H1 (cell line): ENCODE measurements at regions not wholly inside any gene's neighbourhood (a gene's known extent, or its start where the extent isn't known, plus 50 kb on each side); places are given as distances from the start of the nearest gene placed in this dataset.

Experiments
- EGR1 ChIP-seq: IDR thresholded peaks from 2 replicates; pipeline ENCODE4 v1.6.1; 2011; ENCODE audit warnings: low read depth, low read length, borderline replicate concordance
- EP300 ChIP-seq, 2 experiments: IDR thresholded peaks; 1 replicate in 1 of 2; 2 replicates in 1 of 2; pipeline ENCODE4 v1.6.1; 2011 to 2012; ENCODE audit warnings: low read depth in 2 of 2, low read length in 2 of 2, mild to moderate bottlenecking in 2 of 2, borderline replicate concordance in 1 of 2, inconsistent platforms in 1 of 2, moderate library complexity in 1 of 2
- EZH2 ChIP-seq: fragments of 200-600 bp; sonication (generic); IDR thresholded peaks from 2 replicates; pipeline ENCODE4 v1.7.1; 2012; ENCODE audit warnings: low read depth, mild to moderate bottlenecking, moderate library complexity, low read length, inconsistent platforms; ENCODE audit not compliant: severe bottlenecking
- GABPA ChIP-seq: IDR thresholded peaks from 2 replicates; pipeline ENCODE4 v1.6.1; 2011; ENCODE audit warnings: mild to moderate bottlenecking, low read length, moderate library complexity, borderline replicate concordance; ENCODE audit not compliant: insufficient read depth
- POLR2A ChIP-seq, 2 experiments: IDR thresholded peaks; 1 replicate in 1 of 2; 2 replicates in 1 of 2; pipeline ENCODE4 v1.6.1; 2011; ENCODE audit warnings: low read depth in 2 of 2, low read length in 2 of 2, mild to moderate bottlenecking in 2 of 2; ENCODE audit errors: control extremely low read depth in 1 of 2
- POLR2AphosphoS5 ChIP-seq: IDR thresholded peaks from 2 replicates; pipeline ENCODE4 v1.6.1; 2011; ENCODE audit warnings: low read depth, low read length
- RFX5 ChIP-seq: IDR thresholded peaks from 2 replicates; pipeline ENCODE4 v1.6.1; 2011; ENCODE audit warnings: low read depth, low read length, improper control_type of control experiment, borderline replicate concordance
- SAP30 ChIP-seq: fragments of 300-600 bp; sonication (generic); IDR thresholded peaks from 2 replicates; pipeline ENCODE4 v1.7.1; 2012; ENCODE audit warnings: low read length, moderate library complexity, mild to moderate bottlenecking, inconsistent platforms; ENCODE audit not compliant: insufficient read depth, insufficient replicate concordance
- TAF1 ChIP-seq: IDR thresholded peaks from 2 replicates; pipeline ENCODE4 v1.6.1; 2011; ENCODE audit warnings: mild to moderate bottlenecking, low read depth, low read length
- TEAD4 ChIP-seq: IDR thresholded peaks from 2 replicates; pipeline ENCODE4 v1.6.1; 2012; ENCODE audit warnings: low read depth, low read length, inconsistent platforms, mixed read lengths
- TF ChIP-seq, protein P1 (sequence below), 3 experiments: IDR thresholded peaks; 1 replicate in 2 of 3; 2 replicates in 1 of 3; pipeline versions ENCODE4 v1.5.1 to v1.6.1; 2011; ENCODE audit warnings: low read length in 3 of 3, mild to moderate bottlenecking in 3 of 3, inconsistent platforms in 2 of 3, low read depth in 1 of 3, moderate library complexity in 1 of 3; ENCODE audit not compliant: insufficient read depth in 1 of 3; ENCODE audit errors: control extremely low read depth in 1 of 3
- TF ChIP-seq, protein P2 (sequence below): IDR thresholded peaks from 2 replicates; pipeline ENCODE4 v1.6.1; 2011; ENCODE audit warnings: low read length, improper control_type of control experiment

DNA sequence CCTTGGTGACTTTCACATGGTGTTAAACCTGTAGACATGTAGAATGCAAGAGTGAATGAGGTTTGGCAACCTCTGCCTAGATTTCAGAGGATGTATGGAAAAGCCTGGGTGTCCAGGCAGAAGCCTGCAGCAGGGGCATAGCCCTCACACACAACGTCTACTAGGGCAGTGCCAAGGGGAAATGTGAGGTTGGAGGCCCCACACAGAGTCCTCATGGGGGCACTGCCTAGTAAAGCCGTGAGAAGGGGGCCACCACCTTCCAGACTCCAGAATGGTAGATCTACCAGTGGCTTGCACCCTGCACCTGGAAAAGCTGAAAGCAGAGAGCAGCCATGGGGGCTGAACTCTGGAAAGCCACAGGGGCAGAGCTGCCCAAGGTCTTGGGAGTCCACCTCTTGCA is 241.2 kb downstream of the KLF13 start:
- no peak for TF ChIP-seq RFX5
- TF ChIP-seq POLR2AphosphoS5: no peak
- TF ChIP-seq, protein P1, sequence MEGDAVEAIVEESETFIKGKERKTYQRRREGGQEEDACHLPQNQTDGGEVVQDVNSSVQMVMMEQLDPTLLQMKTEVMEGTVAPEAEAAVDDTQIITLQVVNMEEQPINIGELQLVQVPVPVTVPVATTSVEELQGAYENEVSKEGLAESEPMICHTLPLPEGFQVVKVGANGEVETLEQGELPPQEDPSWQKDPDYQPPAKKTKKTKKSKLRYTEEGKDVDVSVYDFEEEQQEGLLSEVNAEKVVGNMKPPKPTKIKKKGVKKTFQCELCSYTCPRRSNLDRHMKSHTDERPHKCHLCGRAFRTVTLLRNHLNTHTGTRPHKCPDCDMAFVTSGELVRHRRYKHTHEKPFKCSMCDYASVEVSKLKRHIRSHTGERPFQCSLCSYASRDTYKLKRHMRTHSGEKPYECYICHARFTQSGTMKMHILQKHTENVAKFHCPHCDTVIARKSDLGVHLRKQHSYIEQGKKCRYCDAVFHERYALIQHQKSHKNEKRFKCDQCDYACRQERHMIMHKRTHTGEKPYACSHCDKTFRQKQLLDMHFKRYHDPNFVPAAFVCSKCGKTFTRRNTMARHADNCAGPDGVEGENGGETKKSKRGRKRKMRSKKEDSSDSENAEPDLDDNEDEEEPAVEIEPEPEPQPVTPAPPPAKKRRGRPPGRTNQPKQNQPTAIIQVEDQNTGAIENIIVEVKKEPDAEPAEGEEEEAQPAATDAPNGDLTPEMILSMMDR (IDR thresholded peaks at IDR 0.05; ENCODE audit: control extremely low read depth in 1 of 3, insufficient read depth in 1 of 3, low read depth in 1 of 3, low read length in 3 of 3): no peak
- no peak for TF ChIP-seq GABPA
- TF ChIP-seq TEAD4: no peak
- no peak for TF ChIP-seq POLR2A (IDR thresholded peaks at IDR 0.05; ENCODE audit: control extremely low read depth in 1 of 2, low read depth in 2 of 2, low read length in 2 of 2)
- TF ChIP-seq EGR1: no peak
- TF ChIP-seq TAF1: no peak
- TF ChIP-seq EP300 (IDR thresholded peaks at IDR 0.05; ENCODE audit: borderline replicate concordance in 1 of 2, low read depth in 2 of 2, low read length in 2 of 2): no peak
- TF ChIP-seq, protein P2, sequence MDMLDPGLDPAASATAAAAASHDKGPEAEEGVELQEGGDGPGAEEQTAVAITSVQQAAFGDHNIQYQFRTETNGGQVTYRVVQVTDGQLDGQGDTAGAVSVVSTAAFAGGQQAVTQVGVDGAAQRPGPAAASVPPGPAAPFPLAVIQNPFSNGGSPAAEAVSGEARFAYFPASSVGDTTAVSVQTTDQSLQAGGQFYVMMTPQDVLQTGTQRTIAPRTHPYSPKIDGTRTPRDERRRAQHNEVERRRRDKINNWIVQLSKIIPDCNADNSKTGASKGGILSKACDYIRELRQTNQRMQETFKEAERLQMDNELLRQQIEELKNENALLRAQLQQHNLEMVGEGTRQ: no peak
- no peak for TF ChIP-seq EZH2
- TF ChIP-seq SAP30: no peak
